OCI-LY1 (cell line): ENCODE measurements at regions not wholly inside any gene's neighbourhood (a gene's known extent, or its start where the extent isn't known, plus 50 kb on each side); places are given as distances from the start of the nearest gene placed in this dataset.

Source experiments
- H2AFZ ChIP-seq: fragments of 200-600 bp; sonication (generic), shearing (Covaris generic); 2 replicates; pipeline ENCODE4 v1.6.0; 2014; ENCODE audit warnings: antibody characterized with exemption, mild to moderate bottlenecking, low read length
- H3F3A ChIP-seq: fragments of 200-600 bp; sonication (generic), shearing (Covaris generic); 2 replicates; pipeline ENCODE4 v1.6.0; 2014; ENCODE audit warnings: mild to moderate bottlenecking, antibody characterized with exemption, low read length, moderate library complexity; ENCODE audit not compliant: insufficient read depth
- H3K27ac ChIP-seq: fragments of 200-600 bp; sonication (generic); 2 replicates; pipeline ENCODE4 v1.5.1; 2014; ENCODE audit warnings: low read length, mixed run types, mild to moderate bottlenecking, low read depth; ENCODE audit not compliant: poor library complexity, severe bottlenecking
- H3K27me3 ChIP-seq: fragments of 200-600 bp; sonication (generic); 2 replicates; pipeline ENCODE4 v1.6.0; 2014; ENCODE audit warnings: antibody characterized with exemption, mild to moderate bottlenecking, low read length, moderate library complexity; ENCODE audit not compliant: insufficient read depth
- H3K36me3 ChIP-seq: fragments of 200-600 bp; sonication (generic); 2 replicates; pipeline ENCODE4 v1.6.1; 2014; ENCODE audit warnings: mild to moderate bottlenecking, antibody characterized with exemption, low read length, moderate library complexity, mixed read lengths; ENCODE audit not compliant: insufficient read depth
- H3K4me1 ChIP-seq: fragments of 200-600 bp; sonication (generic); 2 replicates; pipeline ENCODE4 v1.5.1; 2014; ENCODE audit warnings: mild to moderate bottlenecking, low read length, moderate library complexity; ENCODE audit not compliant: insufficient read depth, severe bottlenecking
- H3K4me2 ChIP-seq: fragments of 200-600 bp; sonication (generic), shearing (Covaris generic); 2 replicates; pipeline ENCODE4 v1.6.1; 2014; ENCODE audit warnings: low read length
- H3K4me3 ChIP-seq: fragments of 200-600 bp; sonication (generic); 2 replicates; pipeline ENCODE4 v1.5.1; 2014; ENCODE audit warnings: low read length, low read depth, mild to moderate bottlenecking, mixed read lengths; ENCODE audit not compliant: poor library complexity, severe bottlenecking
- H3K79me2 ChIP-seq: fragments of 200-600 bp; shearing (Covaris generic); 2 replicates; pipeline ENCODE4 v1.6.1; 2016; ENCODE audit warnings: mixed run types, low read length, mixed read lengths; ENCODE audit not compliant: insufficient read depth
- H3K9ac ChIP-seq: fragments of 200-600 bp; sonication (generic), shearing (Covaris generic); 2 replicates; pipeline ENCODE4 v1.6.1; 2014; ENCODE audit warnings: mild to moderate bottlenecking, low read length, mixed read lengths
- H3K9me2 ChIP-seq: fragments of 200-600 bp; sonication (generic), shearing (Covaris generic); 2 replicates; pipeline ENCODE4 v1.6.1; 2014; ENCODE audit warnings: low read depth, mild to moderate bottlenecking, low read length, mixed read lengths
- H3K9me3 ChIP-seq: fragments of 200-600 bp; shearing (Covaris generic); 2 replicates; pipeline ENCODE4 v1.6.1; 2014; ENCODE audit warnings: low read length, mixed read lengths
- H4K20me1 ChIP-seq: fragments of 200-600 bp; sonication (generic), shearing (Covaris generic); 2 replicates; pipeline ENCODE4 v1.6.0; 2016; ENCODE audit warnings: mild to moderate bottlenecking, low read length; ENCODE audit not compliant: insufficient read depth
- CTCF ChIP-seq: fragments of 200-600 bp; sonication (generic), shearing (Covaris generic); IDR thresholded peaks from 2 replicates; pipeline ENCODE4 v1.5.1; 2017; ENCODE audit warnings: mild to moderate bottlenecking, antibody characterized with exemption, low read length, moderate library complexity, mixed read lengths
- EZH2 ChIP-seq: fragments of 200-600 bp; sonication (generic), shearing (Covaris generic); IDR thresholded peaks from 2 replicates; pipeline ENCODE4 v1.8.0; 2017; ENCODE audit warnings: borderline replicate concordance, mixed run types, mild to moderate bottlenecking, antibody characterized with exemption, low read length, moderate library complexity, mixed read lengths

GRCh38 chr15:26438316-26438715 is 334.6 kb downstream of the GABRB3 start:
- Histone ChIP-seq H4K20me1 (no peaks in the 10 kb centered on the region), H3K4me2 (no peak overlapping the region), H3K79me2 (no peaks in the 10 kb centered on the region), H3K4me1 (no peaks in the 10 kb centered on the region), H3K9ac (no peak overlapping the region), H2AFZ (no peak overlapping the region), H3K27ac (no peak overlapping the region), H3F3A (no peaks in the 10 kb centered on the region), H3K9me3 (no peaks in the 10 kb centered on the region), H3K27me3 (no peaks in the 10 kb centered on the region), H3K9me2 (no peaks in the 10 kb centered on the region), H3K36me3 (no peaks in the 10 kb centered on the region), H3K4me3 (no peak overlapping the region)
- TF ChIP-seq EZH2, result no peak
- TF ChIP-seq CTCF, result no peak

GRCh38 chr15:26433818-26434217 is 339.0 kb downstream of the GABRB3 start:
- no peaks in the 10 kb centered on the region for H3K9me2 ChIP-seq
- H3K9me3 ChIP-seq, result no peaks in the 10 kb centered on the region
- H4K20me1 ChIP-seq, result no peaks in the 10 kb centered on the region
- no peaks in the 10 kb centered on the region for H3F3A ChIP-seq
- H3K9ac ChIP-seq, result no peak overlapping the region
- H3K4me3 ChIP-seq, result no peak overlapping the region
- TF ChIP-seq CTCF (no peak), EZH2 (no peak)
- no peak overlapping the region for H3K27ac ChIP-seq
- no peak overlapping the region for H2AFZ ChIP-seq
- no peaks in the 10 kb centered on the region for H3K4me1 ChIP-seq
- H3K36me3 ChIP-seq, result no peaks in the 10 kb centered on the region
- no peak overlapping the region for H3K4me2 ChIP-seq
- H3K79me2 ChIP-seq, result no peaks in the 10 kb centered on the region
- no peaks in the 10 kb centered on the region for H3K27me3 ChIP-seq

- no peaks in the 10 kb centered on the region for H4K20me1 ChIP-seq
- H3K27me3 ChIP-seq, result no peaks in the 10 kb centered on the region
- H3K9ac ChIP-seq, result no peak overlapping the region
- no peaks in the 10 kb centered on the region for H3F3A ChIP-seq
- no peaks in the 10 kb centered on the region for H3K36me3 ChIP-seq
- no peak overlapping the region for H3K27ac ChIP-seq
- H3K79me2 ChIP-seq, result no peaks in the 10 kb centered on the region
- no peak overlapping the region for H3K4me2 ChIP-seq
- H3K9me2 ChIP-seq, result no peaks in the 10 kb centered on the region
- H3K4me1 ChIP-seq, result no peaks in the 10 kb centered on the region
- H3K4me3 ChIP-seq, result no peak overlapping the region
- no peak for TF ChIP-seq CTCF
- no peak for TF ChIP-seq EZH2
- no peaks in the 10 kb centered on the region for H3K9me3 ChIP-seq
- H2AFZ ChIP-seq, result no peak overlapping the region
These were observed 339.8 kb downstream of the GABRB3 start for GRCh38 chr15:26433060-26433459.
